ENCODE measurements at regions not wholly inside any gene's neighbourhood (a gene's known extent, or its start where the extent isn't known, plus 50 kb on each side); places are given as distances from the start of the nearest gene placed in this dataset.

GRCh38 chr15:31782016-31782783 lies 248.1 kb upstream of the CHRNA7 start:
- Histone ChIP-seq H3K9me3 (replicated peaks; ENCODE audit: low read length) (no peaks in the 10 kb centered on the region), H3K4me3 (ENCODE audit: low read length) (no peak overlapping the region), H3K9ac (ENCODE audit: low read depth, low read length) (no peak overlapping the region), H3K4me1 (ENCODE audit: control insufficient read depth, insufficient read depth, low read length) (no peaks in the 10 kb centered on the region), H3K36me3 (ENCODE audit: insufficient read depth, low read length) (no peaks in the 10 kb centered on the region), H3K4me2 (ENCODE audit: low read length) (no peak overlapping the region), H3K27me3 (ENCODE audit: control insufficient read depth, insufficient read depth, low read length) (no peaks in the 10 kb centered on the region)

DNA sequence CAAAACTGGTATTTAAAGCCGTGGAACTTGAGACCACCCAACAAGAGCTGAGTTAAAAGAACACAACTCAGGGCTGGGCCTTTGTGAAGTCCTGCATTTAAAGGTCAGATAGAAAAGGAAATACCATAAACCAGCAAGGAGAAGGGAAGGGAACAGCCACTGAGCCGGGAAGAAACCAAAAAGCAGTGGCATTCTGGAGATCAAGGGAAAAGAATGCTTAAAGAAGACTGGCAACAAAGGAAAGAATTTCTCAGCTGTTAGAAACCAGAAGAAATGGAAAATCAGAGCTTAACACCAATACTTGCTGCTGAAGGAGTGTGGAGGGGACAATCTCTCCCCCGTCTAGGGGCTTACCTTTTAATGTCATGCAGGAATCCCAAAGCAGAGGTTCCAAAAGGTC lies 247.4 kb upstream of the CHRNA7 start:
- Histone ChIP-seq H3K4me3 (ENCODE audit: low read length) (no peak overlapping the region), H3K36me3 (ENCODE audit: insufficient read depth, low read length) (no peaks in the 10 kb centered on the region), H3K9ac (ENCODE audit: low read depth, low read length) (no peak overlapping the region), H3K4me2 (ENCODE audit: low read length) (no peak overlapping the region), H3K4me1 (ENCODE audit: control insufficient read depth, insufficient read depth, low read length) (no peaks in the 10 kb centered on the region), H3K27me3 (ENCODE audit: control insufficient read depth, insufficient read depth, low read length) (no peaks in the 10 kb centered on the region), H3K9me3 (replicated peaks; ENCODE audit: low read length) (no peaks in the 10 kb centered on the region)

DNA sequence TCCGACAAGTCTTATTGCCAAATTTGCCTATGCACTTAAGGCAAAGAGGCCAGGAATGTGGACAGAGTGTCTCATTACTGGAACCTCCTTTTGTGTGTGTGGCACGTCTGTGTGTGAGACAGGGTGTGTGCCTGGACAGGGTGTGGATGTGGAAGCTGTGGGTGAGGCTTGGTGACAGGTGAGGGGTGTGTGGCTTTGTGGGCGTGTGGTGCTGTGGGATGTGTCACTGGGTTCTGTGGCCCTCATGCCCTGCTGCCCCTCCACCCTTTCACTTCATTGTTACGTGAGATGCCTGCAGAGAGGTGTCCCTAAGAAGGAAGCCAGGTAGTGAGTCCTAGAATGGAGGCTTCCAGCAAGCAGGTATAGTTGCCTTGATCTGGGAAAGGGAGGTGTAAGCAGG lies 244.0 kb upstream of the CHRNA7 start:
- H3K9ac ChIP-seq (ENCODE audit: low read depth, low read length), result no peak overlapping the region
- no peak overlapping the region for H3K4me2 ChIP-seq (ENCODE audit: low read length)
- H3K36me3 ChIP-seq (ENCODE audit: insufficient read depth, low read length), result no peaks in the 10 kb centered on the region
- H3K4me3 ChIP-seq (ENCODE audit: low read length), result no peak overlapping the region
- no peaks in the 10 kb centered on the region for H3K27me3 ChIP-seq (ENCODE audit: control insufficient read depth, insufficient read depth, low read length)
- no peaks in the 10 kb centered on the region for H3K9me3 ChIP-seq (replicated peaks; ENCODE audit: low read length)
- no peaks in the 10 kb centered on the region for H3K4me1 ChIP-seq (ENCODE audit: control insufficient read depth, insufficient read depth, low read length)

DNA sequence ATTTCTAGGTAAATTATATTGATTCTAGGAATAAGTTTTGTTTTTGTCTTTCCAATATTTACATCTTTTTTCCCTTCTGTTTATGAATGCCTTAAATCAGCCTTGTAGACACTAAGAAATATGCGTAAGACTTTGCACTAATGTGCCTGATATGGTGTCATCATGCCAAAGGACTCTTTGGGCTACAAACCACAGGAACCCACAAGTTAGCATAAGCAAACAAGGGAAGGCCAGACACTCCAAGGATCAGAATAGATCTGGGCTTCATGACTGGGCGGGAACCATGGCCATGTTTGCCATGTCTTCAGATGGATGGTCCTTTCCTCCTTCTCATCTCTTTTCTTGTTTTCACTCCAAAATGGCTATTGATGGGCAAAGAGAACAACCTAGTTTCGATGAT lies 242.2 kb upstream of the CHRNA7 start:
- H3K36me3 ChIP-seq (ENCODE audit: insufficient read depth, low read length), result no peaks in the 10 kb centered on the region
- no peaks in the 10 kb centered on the region for H3K9me3 ChIP-seq (replicated peaks; ENCODE audit: low read length)
- H3K9ac ChIP-seq (ENCODE audit: low read depth, low read length), result no peak overlapping the region

GRCh38 chr15:31792611-31793199 lies 237.6 kb upstream of the CHRNA7 start:
- H3K9ac ChIP-seq (ENCODE audit: low read depth, low read length), result no peak overlapping the region
- H3K27me3 ChIP-seq (ENCODE audit: control insufficient read depth, insufficient read depth, low read length), result no peaks in the 10 kb centered on the region
- no peak overlapping the region for H3K4me3 ChIP-seq (ENCODE audit: low read length)
- H3K36me3 ChIP-seq (ENCODE audit: insufficient read depth, low read length), result no peaks in the 10 kb centered on the region
- no peaks in the 10 kb centered on the region for H3K4me1 ChIP-seq (ENCODE audit: control insufficient read depth, insufficient read depth, low read length)
- no peak overlapping the region for H3K4me2 ChIP-seq (ENCODE audit: low read length)
- no peaks in the 10 kb centered on the region for H3K9me3 ChIP-seq (replicated peaks; ENCODE audit: low read length)

More for the DNA sequence above, 242.2 kb upstream of the CHRNA7 start:
- Histone ChIP-seq H3K27me3 (ENCODE audit: control insufficient read depth, insufficient read depth, low read length) (no peaks in the 10 kb centered on the region), H3K4me1 (ENCODE audit: control insufficient read depth, insufficient read depth, low read length) (no peaks in the 10 kb centered on the region), H3K4me2 (ENCODE audit: low read length) (no peak overlapping the region), H3K4me3 (ENCODE audit: low read length) (no peak overlapping the region)

GRCh38 chr15:31799319-31799714 lies 231.0 kb upstream of the CHRNA7 start:
- H3K4me3 ChIP-seq (ENCODE audit: low read length), result no peak overlapping the region
- H3K4me1 ChIP-seq (ENCODE audit: control insufficient read depth, insufficient read depth, low read length), result no peaks in the 10 kb centered on the region
- no peaks in the 10 kb centered on the region for H3K27me3 ChIP-seq (ENCODE audit: control insufficient read depth, insufficient read depth, low read length)
- no peak overlapping the region for H3K4me2 ChIP-seq (ENCODE audit: low read length)
- H3K9ac ChIP-seq (ENCODE audit: low read depth, low read length), result no peak overlapping the region
- no peaks in the 10 kb centered on the region for H3K9me3 ChIP-seq (replicated peaks; ENCODE audit: low read length)
- H3K36me3 ChIP-seq (ENCODE audit: insufficient read depth, low read length), result no peaks in the 10 kb centered on the region

- Histone ChIP-seq H3K9me3 (replicated peaks; ENCODE audit: low read length) (no peaks in the 10 kb centered on the region), H3K4me2 (ENCODE audit: low read length) (no peak overlapping the region), H3K27me3 (ENCODE audit: control insufficient read depth, insufficient read depth, low read length) (no peaks in the 10 kb centered on the region), H3K36me3 (ENCODE audit: insufficient read depth, low read length) (no peaks in the 10 kb centered on the region), H3K4me3 (ENCODE audit: low read length) (no peak overlapping the region), H3K4me1 (ENCODE audit: control insufficient read depth, insufficient read depth, low read length) (no peaks in the 10 kb centered on the region), H3K9ac (ENCODE audit: low read depth, low read length) (no peak overlapping the region)
These were observed 230.5 kb upstream of the CHRNA7 start for GRCh38 chr15:31799715-31800321.

- no peaks in the 10 kb centered on the region for H3K36me3 ChIP-seq (ENCODE audit: insufficient read depth, low read length)
- no peak overlapping the region for H3K9ac ChIP-seq (ENCODE audit: low read depth, low read length)
- no peaks in the 10 kb centered on the region for H3K9me3 ChIP-seq (replicated peaks; ENCODE audit: low read length)
- no peak overlapping the region for H3K4me2 ChIP-seq (ENCODE audit: low read length)
- H3K4me1 ChIP-seq (ENCODE audit: control insufficient read depth, insufficient read depth, low read length), result no peaks in the 10 kb centered on the region
- no peaks in the 10 kb centered on the region for H3K27me3 ChIP-seq (ENCODE audit: control insufficient read depth, insufficient read depth, low read length)
- no peak overlapping the region for H3K4me3 ChIP-seq (ENCODE audit: low read length)
These were observed 229.2 kb upstream of the CHRNA7 start for GRCh38 chr15:31801152-31801551.

- H3K4me1 ChIP-seq (ENCODE audit: control insufficient read depth, insufficient read depth, low read length), result no peaks in the 10 kb centered on the region
- H3K27me3 ChIP-seq (ENCODE audit: control insufficient read depth, insufficient read depth, low read length), result no peaks in the 10 kb centered on the region
- no peak overlapping the region for H3K4me2 ChIP-seq (ENCODE audit: low read length)
- H3K9ac ChIP-seq (ENCODE audit: low read depth, low read length), result no peak overlapping the region
- H3K9me3 ChIP-seq (replicated peaks; ENCODE audit: low read length), result no peaks in the 10 kb centered on the region
- no peaks in the 10 kb centered on the region for H3K36me3 ChIP-seq (ENCODE audit: insufficient read depth, low read length)
- no peak overlapping the region for H3K4me3 ChIP-seq (ENCODE audit: low read length)
These were observed 227.6 kb upstream of the CHRNA7 start for GRCh38 chr15:31802761-31803160.

DNA sequence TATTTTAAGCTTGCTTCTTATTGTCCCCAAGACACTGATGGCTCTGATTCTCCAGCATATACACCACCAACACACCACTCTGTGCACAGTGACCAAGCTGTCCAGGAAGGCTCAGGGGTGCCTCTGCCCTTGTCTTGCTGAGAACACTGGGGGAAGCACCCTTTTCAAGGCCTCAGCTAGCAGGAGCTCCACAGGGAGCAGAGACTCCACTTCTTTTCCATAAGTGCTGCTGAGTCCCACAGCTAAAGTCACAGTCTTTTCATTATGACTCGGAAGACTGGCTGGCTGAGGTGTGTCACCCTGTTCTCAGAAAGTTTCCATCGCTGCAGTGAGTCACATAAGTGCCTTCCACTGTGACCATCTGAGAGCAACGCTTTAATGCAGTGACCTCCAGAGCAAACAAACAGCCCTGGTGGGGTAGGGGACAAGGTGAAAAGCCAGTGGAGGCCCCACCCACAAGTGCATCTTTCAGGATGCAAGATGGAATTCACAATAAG lies 226.9 kb upstream of the CHRNA7 start:
- H3K36me3 ChIP-seq (ENCODE audit: insufficient read depth, low read length), result no peaks in the 10 kb centered on the region
- no peak overlapping the region for H3K9ac ChIP-seq (ENCODE audit: low read depth, low read length)
- H3K4me1 ChIP-seq (ENCODE audit: control insufficient read depth, insufficient read depth, low read length), result no peaks in the 10 kb centered on the region
- no peaks in the 10 kb centered on the region for H3K27me3 ChIP-seq (ENCODE audit: control insufficient read depth, insufficient read depth, low read length)
- no peak overlapping the region for H3K4me2 ChIP-seq (ENCODE audit: low read length)
- H3K9me3 ChIP-seq (replicated peaks; ENCODE audit: low read length), result no peaks in the 10 kb centered on the region
- H3K4me3 ChIP-seq (ENCODE audit: low read length), result no peak overlapping the region

DNA sequence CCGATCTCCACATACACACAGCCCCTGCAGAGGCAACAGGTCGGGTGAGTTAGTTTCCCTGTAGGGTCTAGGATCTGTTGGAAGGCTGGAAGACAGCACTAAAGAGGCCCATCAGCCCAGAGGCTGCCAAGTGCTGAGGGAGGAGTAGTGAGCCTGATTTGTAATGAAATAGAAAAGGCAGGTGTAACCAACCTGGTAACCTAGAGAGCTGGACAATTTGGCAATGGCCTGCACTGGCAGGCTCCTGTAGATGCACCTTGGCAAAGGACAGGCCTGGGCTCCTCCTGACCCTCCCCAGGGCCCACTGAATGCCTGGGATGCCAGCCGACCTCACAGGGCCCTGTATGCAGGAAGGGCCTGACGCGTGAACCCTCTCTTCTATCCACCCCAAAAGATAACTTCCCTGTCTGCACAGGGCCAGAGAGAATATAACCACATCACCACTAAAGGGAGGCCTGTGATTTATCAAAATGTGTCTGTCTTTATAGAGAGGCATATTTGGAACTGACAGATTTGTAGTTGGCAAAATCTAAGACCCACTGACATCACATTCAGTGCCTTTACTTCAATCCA lies 225.1 kb upstream of the CHRNA7 start:
- no peak overlapping the region for H3K4me2 ChIP-seq (ENCODE audit: low read length)
- no peak overlapping the region for H3K4me3 ChIP-seq (ENCODE audit: low read length)
- H3K27me3 ChIP-seq (ENCODE audit: control insufficient read depth, insufficient read depth, low read length), result no peaks in the 10 kb centered on the region
- H3K36me3 ChIP-seq (ENCODE audit: insufficient read depth, low read length), result no peaks in the 10 kb centered on the region
- H3K9ac ChIP-seq (ENCODE audit: low read depth, low read length), result no peak overlapping the region
- no peaks in the 10 kb centered on the region for H3K4me1 ChIP-seq (ENCODE audit: control insufficient read depth, insufficient read depth, low read length)
- no peaks in the 10 kb centered on the region for H3K9me3 ChIP-seq (replicated peaks; ENCODE audit: low read length)

Measured in skeletal muscle satellite cell (primary cell).